NCI-H1092 treated with DMSO at 0.1 percent for 48 hours (cell line): ENCODE measurements at regions not wholly inside any gene's neighbourhood (a gene's known extent, or its start where the extent isn't known, plus 50 kb on each side); places are given as distances from the start of the nearest gene placed in this dataset.

Experiments
- DNase-seq: peaks from one replicate; lab custom pipeline; 2025; lab: John Stamatoyannopoulos, UW

DNA sequence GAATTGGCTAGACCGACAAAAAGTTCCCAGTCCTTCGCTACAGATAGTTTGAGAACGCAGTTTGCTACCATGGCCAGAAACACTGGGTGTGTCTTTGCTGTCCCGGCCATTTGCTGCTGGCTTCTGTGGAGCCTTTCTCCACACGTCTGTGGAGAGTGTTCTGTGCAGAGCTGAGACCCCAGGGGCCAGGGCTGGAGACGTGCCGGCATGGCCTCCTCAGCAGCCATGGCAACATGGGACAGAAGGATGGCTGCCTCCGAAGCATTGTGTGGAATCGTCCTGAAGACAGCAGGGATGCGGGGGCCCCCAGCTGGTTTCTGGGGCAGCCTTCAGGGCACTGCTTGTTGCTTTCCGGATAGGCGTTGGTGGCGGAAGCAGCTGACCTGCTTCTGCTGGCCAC is 142.8 kb downstream of the GADD45G start:
- DNase-seq, result no peak

DNA sequence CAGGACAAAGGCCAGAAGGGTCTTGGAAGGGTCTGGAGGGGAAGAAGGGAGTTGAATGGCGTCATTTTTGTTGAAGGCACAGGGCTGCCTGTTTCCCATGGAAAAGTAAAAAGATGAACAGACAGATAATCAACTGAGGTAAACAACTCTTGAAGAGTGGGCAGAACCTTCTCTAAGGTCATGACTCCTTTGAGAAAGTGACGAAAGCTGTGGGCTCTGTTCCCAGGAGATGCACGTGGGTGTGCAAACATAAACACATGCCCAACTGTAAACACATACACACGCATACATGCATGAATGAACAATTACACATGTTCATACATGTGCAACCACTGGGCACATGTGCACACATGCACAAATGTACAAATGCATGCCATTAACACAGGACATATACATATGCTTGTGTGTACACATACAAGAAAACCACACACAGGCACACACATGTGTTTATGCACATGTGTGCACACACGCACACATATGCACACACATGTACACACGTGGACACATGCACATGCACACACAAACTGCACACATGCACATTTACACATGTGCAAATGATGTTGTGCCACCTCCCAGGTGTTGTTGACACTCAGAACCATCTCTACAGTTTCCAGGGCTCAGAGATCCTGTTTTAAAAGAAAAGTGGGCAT is 143.3 kb downstream of the GADD45G start:
- DNase-seq, result no peak

DNA sequence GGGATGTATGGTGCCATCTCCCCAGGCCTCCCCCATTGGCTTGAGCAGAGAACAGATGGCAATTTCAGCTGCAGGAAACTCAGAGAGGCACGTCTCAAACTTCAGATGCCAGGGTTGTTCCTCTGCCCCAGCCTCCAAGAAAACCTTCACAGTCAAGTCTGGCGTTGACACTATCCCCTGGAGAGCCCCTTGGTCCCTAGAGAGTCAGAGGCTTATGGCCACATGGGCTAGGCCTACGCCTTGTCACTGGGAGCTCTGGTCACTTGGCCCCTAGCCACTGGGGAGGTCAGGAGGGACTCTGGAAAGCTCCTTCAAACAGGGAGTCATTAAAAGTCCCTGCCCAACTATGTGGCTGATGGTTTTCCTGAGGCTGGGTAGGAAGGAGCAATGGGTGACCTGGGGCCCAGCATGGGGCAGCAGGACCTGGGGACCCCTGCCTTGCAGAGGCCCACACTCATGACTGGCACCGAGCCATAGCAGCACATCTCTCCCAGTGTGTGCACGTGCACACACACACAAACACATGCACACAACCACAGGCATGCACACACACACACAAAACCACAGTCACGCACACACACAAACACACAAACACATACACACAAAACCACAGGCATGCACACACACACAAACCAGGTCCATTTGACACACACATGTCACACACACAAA is 144.2 kb downstream of the GADD45G start:
- DNase-seq, result no peak

DNA sequence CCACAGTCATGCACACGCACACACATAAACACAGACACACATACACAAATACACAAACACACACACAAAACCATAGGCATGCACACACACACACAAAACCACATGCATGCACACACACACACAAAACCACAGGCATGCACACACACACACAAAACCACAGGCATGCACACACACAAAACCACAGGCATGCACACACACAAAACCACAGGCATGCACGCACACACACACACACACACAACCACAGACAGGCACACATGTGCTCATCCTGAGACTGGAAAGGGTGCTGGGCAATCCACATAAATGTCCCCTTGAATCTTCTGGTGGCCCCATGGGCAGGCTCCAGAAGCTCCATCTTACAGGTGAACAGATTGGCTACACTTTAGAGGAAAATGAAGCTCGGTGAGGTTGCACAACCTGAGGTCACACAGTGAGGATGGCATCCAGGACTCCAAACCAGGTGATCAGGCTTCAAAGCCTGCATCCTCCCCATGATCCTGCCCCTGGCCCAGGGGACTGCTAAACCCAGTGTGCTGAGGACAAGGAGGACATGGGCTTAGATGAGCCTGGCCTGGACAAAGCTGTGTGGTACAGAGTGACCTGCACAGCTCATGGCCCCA is 144.8 kb downstream of the GADD45G start:
- no peak for DNase-seq

DNA sequence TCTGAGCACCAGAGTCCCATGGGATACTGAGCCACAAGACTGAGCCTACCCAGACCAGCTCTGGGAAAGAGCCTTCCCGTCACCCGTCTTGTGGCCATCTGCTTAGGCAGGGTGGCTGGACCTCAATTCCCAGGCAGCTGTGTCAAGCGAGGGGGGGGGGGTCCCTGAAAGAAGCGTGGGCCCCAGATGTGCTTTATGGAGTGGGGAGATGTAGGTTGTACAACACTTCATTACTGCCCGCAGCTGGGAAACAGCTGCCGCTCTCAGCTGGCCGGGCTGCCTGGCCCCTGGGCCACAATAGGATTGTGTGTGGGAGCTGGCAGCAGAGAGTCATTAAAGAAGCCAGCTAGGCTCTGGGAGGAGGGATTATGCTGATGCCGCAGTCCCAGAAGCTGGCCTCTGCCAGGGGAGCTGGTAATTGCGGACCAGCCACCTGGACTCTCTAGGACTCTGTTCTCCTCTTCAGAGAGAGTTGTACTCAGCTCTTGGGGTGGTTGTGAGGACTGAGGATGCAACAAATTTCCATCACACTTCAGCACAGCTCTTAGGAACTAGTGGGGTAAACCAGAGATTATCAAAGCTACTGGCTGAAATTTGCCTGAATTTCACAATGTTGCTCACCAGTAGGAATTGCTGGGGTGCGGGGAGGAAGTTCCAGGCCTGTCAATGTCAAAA is 145.4 kb downstream of the GADD45G start:
- DNase-seq, result peak; percentile 76

- no peak for DNase-seq
These were observed 146.4 kb downstream of the GADD45G start for GRCh38 chr9:89751079-89751825.

GRCh38 chr9:89752154-89752553 is 147.3 kb downstream of the GADD45G start:
- DNase-seq, result no peak

- no peak for DNase-seq
These were observed 148.8 kb downstream of the GADD45G start for GRCh38 chr9:89753472-89754055.

DNA sequence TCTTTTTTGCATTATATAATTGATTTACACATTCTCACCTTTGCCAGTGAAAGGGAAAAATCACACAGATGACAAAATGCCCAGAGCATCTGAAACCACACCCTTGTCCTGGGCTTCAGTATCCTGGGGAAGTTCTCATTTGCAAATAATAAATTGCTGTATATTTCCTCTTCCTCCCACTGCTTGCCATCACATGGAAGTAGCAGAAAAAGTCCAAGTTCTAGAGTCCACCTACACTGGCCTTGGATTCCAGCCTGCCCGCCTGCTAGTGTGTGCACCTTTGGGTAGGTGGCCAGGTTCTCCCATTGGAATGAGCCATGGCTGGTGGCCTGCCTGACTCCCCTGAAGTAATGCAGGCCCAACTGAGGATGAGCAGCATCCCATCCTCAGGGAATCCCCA is 149.4 kb downstream of the GADD45G start:
- no peak for DNase-seq

DNA sequence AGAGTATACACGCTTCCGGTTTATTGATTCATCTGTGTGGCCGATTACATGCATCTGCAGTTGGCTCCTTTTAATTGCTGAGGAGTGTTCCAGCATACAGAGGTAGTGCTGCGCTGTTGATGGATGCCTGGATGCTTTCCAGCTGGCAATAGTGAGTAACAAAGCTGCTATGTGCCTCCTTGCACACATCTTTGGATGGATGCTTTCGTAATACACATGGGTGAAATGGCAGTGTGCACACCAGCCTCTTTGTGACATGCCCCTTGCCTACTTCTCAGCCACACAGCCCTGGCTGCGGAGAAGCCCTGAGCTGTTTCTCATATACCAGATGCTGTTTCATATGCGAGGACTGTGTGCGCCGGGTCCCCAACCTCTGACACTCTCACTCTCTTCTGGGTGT is 151.0 kb downstream of the GADD45G start:
- peak; percentile 76 for DNase-seq

- no peak for DNase-seq
These were observed 152.2 kb downstream of the GADD45G start for GRCh38 chr9:89756891-89757537.

DNA sequence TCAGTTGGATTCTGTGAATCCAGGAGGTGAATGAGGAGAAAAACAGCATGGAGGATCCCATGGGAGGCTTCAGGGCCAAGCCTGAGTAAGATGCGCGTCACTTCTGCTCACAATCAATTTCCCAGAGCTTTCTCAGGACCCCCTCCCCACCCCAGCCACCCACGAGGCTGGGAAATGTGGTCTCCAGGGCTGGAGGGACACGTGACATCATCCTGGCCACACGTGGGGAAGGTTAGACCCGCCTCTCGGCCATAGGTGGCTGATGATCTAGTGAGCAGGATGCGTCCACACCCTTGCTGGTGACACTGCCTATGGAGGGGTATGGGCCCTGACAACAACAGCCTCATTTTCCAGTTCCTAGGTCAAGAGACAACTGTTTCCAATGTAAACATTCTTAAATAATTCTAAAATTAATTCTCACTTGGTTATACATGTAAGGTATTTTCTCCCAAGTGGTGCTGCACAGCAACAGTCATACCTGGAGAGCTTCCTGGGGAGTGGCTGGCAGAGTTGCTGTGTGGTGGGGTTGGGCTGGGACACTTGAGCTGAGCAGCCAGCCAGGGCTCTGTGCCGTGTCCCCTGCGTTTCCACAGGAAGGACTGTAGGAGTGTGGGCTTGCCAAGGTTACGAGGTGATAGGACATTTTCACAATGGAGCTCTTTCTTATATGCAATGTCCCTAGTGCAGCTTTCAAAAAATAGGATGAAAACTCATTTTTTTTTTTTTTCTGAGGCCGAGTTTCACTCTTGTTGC is 153.1 kb downstream of the GADD45G start:
- DNase-seq, result no peak

GRCh38 chr9:89759572-89759971 is 154.8 kb downstream of the GADD45G start:
- peak; percentile 8 for DNase-seq

- DNase-seq, result no peak
These were observed 155.3 kb downstream of the GADD45G start for GRCh38 chr9:89760123-89760522.

- no peak for DNase-seq
These were observed 159.4 kb downstream of the GADD45G start for GRCh38 chr9:89764217-89764616.

- DNase-seq, result no peak
These were observed 160.6 kb downstream of the GADD45G start for GRCh38 chr9:89765211-89765946.

- no peak for DNase-seq
These were observed 162.2 kb downstream of the GADD45G start for GRCh38 chr9:89766991-89767390.

- no peak for DNase-seq
These were observed 163.2 kb downstream of the GADD45G start for GRCh38 chr9:89768051-89768450.

DNA sequence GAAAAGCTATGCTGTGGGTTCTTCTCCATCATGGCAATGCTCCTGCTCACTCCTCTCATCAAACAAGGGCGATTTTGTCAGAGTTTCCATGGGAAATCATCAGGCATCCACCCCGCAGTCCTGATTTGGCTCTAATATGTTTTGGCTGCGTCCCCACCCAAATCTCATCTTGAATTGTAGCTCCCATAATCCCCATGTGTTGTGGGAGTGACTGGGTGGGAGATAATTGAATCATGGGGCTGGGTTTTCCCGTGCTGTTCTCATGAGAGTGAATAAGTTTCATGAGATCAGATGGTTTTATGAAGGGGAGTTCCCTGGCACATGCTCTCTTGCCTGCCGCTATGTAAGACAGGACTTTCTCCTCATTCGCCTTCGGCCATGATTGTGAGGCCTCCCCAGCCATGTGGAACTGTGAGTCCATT is 163.8 kb downstream of the GADD45G start:
- DNase-seq, result no peak
